Neuron (in vitro differentiated cells): ENCODE measurements at regions not wholly inside any gene's neighbourhood (a gene's known extent, or its start where the extent isn't known, plus 50 kb on each side); places are given as distances from the start of the nearest gene placed in this dataset.

Source experiments
- H2AFZ ChIP-seq: one replicate; pipeline ENCODE4 v1.6.1; 2013; ENCODE audit warnings: low read depth, mild to moderate bottlenecking, inconsistent platforms, low read length, moderate library complexity
- H3K27me3 ChIP-seq: one replicate; pipeline ENCODE4 v1.6.1; 2013; ENCODE audit warnings: low read length; ENCODE audit not compliant: insufficient read depth
- H3K36me3 ChIP-seq: one replicate; pipeline ENCODE4 v1.6.1; 2013; ENCODE audit warnings: low read length; ENCODE audit not compliant: insufficient read depth
- H3K4me1 ChIP-seq: one replicate; pipeline ENCODE4 v1.6.1; 2013; ENCODE audit warnings: low read length; ENCODE audit not compliant: insufficient read depth
- H3K4me3 ChIP-seq: 2 replicates; pipeline ENCODE4 v1.5.1; 2013; ENCODE audit warnings: mild to moderate bottlenecking, low read length, moderate library complexity
- H3K9me3 ChIP-seq: one replicate; pipeline ENCODE4 v1.6.1; 2013; ENCODE audit warnings: low read length

GRCh38 chr16:79366635-79367034, 233.9 kb downstream of the MAF start:
- no peak overlapping the region for H3K4me3 ChIP-seq
- H3K4me1 ChIP-seq, result no peaks in the 10 kb centered on the region
- H2AFZ ChIP-seq, result no peak overlapping the region
- H3K27me3 ChIP-seq, result no peaks in the 10 kb centered on the region
- no peaks in the 10 kb centered on the region for H3K9me3 ChIP-seq
- no peaks in the 10 kb centered on the region for H3K36me3 ChIP-seq

GRCh38 chr16:79365702-79366101, 234.8 kb downstream of the MAF start:
- Histone ChIP-seq H3K4me1 (no peaks in the 10 kb centered on the region), H3K9me3 (no peaks in the 10 kb centered on the region), H3K4me3 (no peak overlapping the region), H2AFZ (no peak overlapping the region), H3K27me3 (no peaks in the 10 kb centered on the region), H3K36me3 (no peaks in the 10 kb centered on the region)

GRCh38 chr16:79363484-79363883, 237.1 kb downstream of the MAF start:
- no peaks in the 10 kb centered on the region for H3K27me3 ChIP-seq
- H3K4me3 ChIP-seq, result no peak overlapping the region
- no peak overlapping the region for H2AFZ ChIP-seq
- H3K36me3 ChIP-seq, result no peaks in the 10 kb centered on the region
- no peaks in the 10 kb centered on the region for H3K4me1 ChIP-seq
- no peaks in the 10 kb centered on the region for H3K9me3 ChIP-seq

- H3K36me3 ChIP-seq, result no peaks in the 10 kb centered on the region
- no peak overlapping the region for H2AFZ ChIP-seq
- no peaks in the 10 kb centered on the region for H3K4me1 ChIP-seq
- no peaks in the 10 kb centered on the region for H3K9me3 ChIP-seq
- H3K4me3 ChIP-seq, result no peak overlapping the region
- no peaks in the 10 kb centered on the region for H3K27me3 ChIP-seq
Observed at GRCh38 chr16:79363035-79363434, 237.5 kb downstream of the MAF start.

GRCh38 chr16:79362300-79362970, 238.1 kb downstream of the MAF start:
- Histone ChIP-seq H3K27me3 (no peaks in the 10 kb centered on the region), H3K36me3 (no peaks in the 10 kb centered on the region), H2AFZ (no peak overlapping the region), H3K9me3 (no peaks in the 10 kb centered on the region), H3K4me1 (no peaks in the 10 kb centered on the region), H3K4me3 (no peak overlapping the region)

GRCh38 chr16:79361132-79361751, 239.3 kb downstream of the MAF start:
- H3K4me1 ChIP-seq, result no peaks in the 10 kb centered on the region
- no peak overlapping the region for H3K4me3 ChIP-seq
- no peak overlapping the region for H2AFZ ChIP-seq
- H3K36me3 ChIP-seq, result no peaks in the 10 kb centered on the region
- no peaks in the 10 kb centered on the region for H3K27me3 ChIP-seq
- H3K9me3 ChIP-seq, result no peaks in the 10 kb centered on the region

- no peak overlapping the region for H3K4me3 ChIP-seq
- no peaks in the 10 kb centered on the region for H3K4me1 ChIP-seq
- H3K36me3 ChIP-seq, result no peaks in the 10 kb centered on the region
- H2AFZ ChIP-seq, result no peak overlapping the region
- H3K27me3 ChIP-seq, result no peaks in the 10 kb centered on the region
- peaks cover 1% of the 10 kb centered on the region for H3K9me3 ChIP-seq
Observed at GRCh38 chr16:79360267-79360666, 240.3 kb downstream of the MAF start.

GRCh38 chr16:79359082-79359481, 241.5 kb downstream of the MAF start:
- Histone ChIP-seq H2AFZ (no peak overlapping the region), H3K36me3 (no peaks in the 10 kb centered on the region), H3K4me1 (no peaks in the 10 kb centered on the region), H3K27me3 (no peaks in the 10 kb centered on the region), H3K4me3 (no peak overlapping the region), H3K9me3 (peaks cover 1% of the 10 kb centered on the region)

- H3K4me1 ChIP-seq, result no peaks in the 10 kb centered on the region
- H3K9me3 ChIP-seq, result peaks cover 1% of the 10 kb centered on the region
- no peaks in the 10 kb centered on the region for H3K36me3 ChIP-seq
- no peaks in the 10 kb centered on the region for H3K27me3 ChIP-seq
- H2AFZ ChIP-seq, result no peak overlapping the region
- no peak overlapping the region for H3K4me3 ChIP-seq
Observed at GRCh38 chr16:79358188-79358587, 242.3 kb downstream of the MAF start.

GRCh38 chr16:79355600-79356358, 244.8 kb downstream of the MAF start:
- Histone ChIP-seq H3K4me1 (peaks cover 3% of the 10 kb centered on the region), H2AFZ (no peak overlapping the region), H3K4me3 (no peak overlapping the region), H3K27me3 (no peaks in the 10 kb centered on the region), H3K9me3 (peaks cover 1% of the 10 kb centered on the region), H3K36me3 (no peaks in the 10 kb centered on the region)

GRCh38 chr16:79351927-79352326, 248.6 kb downstream of the MAF start:
- Histone ChIP-seq H3K27me3 (no peaks in the 10 kb centered on the region), H3K36me3 (no peaks in the 10 kb centered on the region), H3K4me1 (peaks cover 22% of the 10 kb centered on the region), H2AFZ (no peak overlapping the region), H3K9me3 (peaks cover 1% of the 10 kb centered on the region), H3K4me3 (no peak overlapping the region)

GRCh38 chr16:79349803-79350202, 250.7 kb downstream of the MAF start:
- Histone ChIP-seq H2AFZ (no peak overlapping the region), H3K27me3 (no peaks in the 10 kb centered on the region), H3K4me1 (peaks cover 24% of the 10 kb centered on the region), H3K4me3 (no peak overlapping the region), H3K9me3 (no peaks in the 10 kb centered on the region), H3K36me3 (no peaks in the 10 kb centered on the region)

- no peaks in the 10 kb centered on the region for H3K9me3 ChIP-seq
- H2AFZ ChIP-seq, result no peak overlapping the region
- H3K36me3 ChIP-seq, result no peaks in the 10 kb centered on the region
- no peak overlapping the region for H3K4me3 ChIP-seq
- H3K27me3 ChIP-seq, result no peaks in the 10 kb centered on the region
- peaks cover 24% of the 10 kb centered on the region for H3K4me1 ChIP-seq
Observed at GRCh38 chr16:79348521-79349306, 251.8 kb downstream of the MAF start.
